Bone marrow (tissue), 2 donors: ENCODE measurements at regions not wholly inside any gene's neighbourhood (a gene's known extent, or its start where the extent isn't known, plus 50 kb on each side); places are given as distances from the start of the nearest gene placed in this dataset.

ENCODE experiments used
- DNase-seq, 2 donors: peaks; one replicate each; lab custom pipeline; 2025; lab: John Stamatoyannopoulos, UW

DNA sequence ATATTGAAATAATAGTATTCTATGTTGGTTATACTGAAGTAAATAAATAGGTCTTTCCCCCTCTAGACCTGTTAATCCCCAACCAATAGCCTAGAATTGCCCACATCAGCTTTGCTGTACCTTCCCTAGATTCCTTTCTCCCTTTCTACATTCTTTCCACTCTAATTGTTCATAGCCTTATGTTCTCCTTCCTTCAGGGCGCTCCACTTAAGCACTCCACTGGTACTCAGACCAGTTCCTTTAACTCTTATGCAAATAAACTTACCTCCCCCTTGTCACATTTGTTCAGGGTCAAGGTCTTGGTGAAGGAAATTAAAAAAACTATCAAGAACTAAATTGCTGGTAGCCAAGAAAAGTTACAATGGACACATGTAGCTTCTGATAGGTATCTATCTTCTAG is 294.8 kb downstream of the UTP18 start:
- DNase-seq: no peak

DNA sequence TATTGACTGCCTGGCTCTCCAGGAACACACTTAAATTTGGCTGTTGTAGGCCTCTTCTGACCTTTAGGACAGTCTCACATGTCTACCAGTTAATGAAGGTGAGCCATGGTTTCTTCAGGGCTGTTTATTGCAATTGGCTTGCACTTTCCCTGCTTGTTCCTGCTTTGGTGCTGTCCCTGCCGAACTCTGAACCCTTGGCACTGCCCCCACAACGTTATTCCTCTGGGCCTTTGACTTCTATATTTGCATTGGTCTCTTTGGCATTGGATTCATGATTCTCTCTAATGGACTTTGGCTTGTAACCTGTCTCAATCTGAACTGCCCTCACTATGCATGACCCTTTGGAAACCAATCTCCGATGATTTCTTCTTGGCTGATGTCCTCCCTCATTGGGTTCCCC is 299.4 kb downstream of the UTP18 start:
- no peak for DNase-seq

DNA sequence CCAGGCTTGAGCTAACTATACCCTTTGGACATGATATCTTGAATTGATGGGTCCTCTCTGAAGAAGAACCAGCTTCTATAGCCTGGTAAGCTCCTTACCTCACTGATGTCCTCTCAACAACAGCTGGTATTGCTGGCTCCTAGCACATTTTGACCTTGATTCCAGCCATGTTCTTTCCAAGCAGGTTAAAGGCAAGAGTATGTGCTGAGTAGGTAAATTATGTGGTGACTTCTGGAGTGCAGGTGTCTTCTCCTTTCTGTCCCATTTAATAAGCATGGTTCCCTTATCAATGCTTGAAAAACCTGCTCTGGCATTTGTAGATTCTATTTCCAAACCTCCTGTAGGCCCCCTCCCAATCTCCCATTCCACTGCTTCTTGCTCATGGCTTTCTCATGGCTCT is 300.1 kb downstream of the UTP18 start:
- no peak for DNase-seq

DNA sequence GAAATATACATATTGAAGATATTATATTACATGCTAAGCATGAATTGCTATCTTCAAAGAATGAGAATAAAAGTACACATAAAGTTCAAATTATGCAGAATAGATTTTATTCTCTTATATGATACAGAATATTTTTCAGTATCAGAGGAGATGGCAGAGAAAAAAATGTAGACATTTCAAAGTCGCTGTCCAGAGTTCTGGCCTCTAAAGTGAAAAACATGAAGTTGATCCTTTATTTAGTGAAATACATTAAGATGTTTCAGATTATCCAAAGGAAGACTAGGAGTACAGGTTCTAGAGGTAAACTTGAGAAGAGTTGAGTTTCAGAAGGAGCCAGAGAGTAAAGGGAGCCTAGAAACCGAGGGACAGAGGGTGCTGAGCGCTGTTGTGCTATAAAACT is 303.6 kb downstream of the UTP18 start:
- DNase-seq: no peak

DNA sequence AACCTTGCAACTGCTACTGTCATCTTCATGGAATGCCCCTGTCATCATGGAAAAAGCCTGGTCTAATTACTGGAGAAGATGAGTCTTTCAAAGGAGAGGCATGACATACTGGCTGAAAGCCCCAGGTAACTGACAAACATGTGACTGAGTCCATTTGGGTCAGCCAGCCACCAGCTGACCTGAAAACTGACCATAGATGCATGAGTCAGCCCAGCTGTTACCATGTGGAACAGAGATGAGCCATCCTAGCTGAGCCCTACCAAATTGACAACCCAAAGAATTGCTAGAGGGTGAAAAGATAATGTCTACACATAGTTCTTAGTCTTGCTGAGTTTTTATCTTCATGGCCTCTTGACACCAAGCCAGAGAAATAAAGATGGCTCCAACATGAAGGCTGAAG is 311.8 kb downstream of the UTP18 start:
- no peak for DNase-seq
